ENCODE measurements at regions not wholly inside any gene's neighbourhood (a gene's known extent, or its start where the extent isn't known, plus 50 kb on each side); places are given as distances from the start of the nearest gene placed in this dataset.

GRCh38 chr16:54632322-54633220 is 298.1 kb upstream of the IRX5 start:
- TF ChIP-seq EP300 (IDR thresholded peaks at IDR 0.05; ENCODE audit: borderline replicate concordance) (no peak), TEAD4 (IDR thresholded peaks at IDR 0.05) (no peak), ZBTB7A (IDR thresholded peaks at IDR 0.05; ENCODE audit: low read depth) (no peak), TAF1 (IDR thresholded peaks at IDR 0.05; ENCODE audit: low read depth) (no peak)

DNA sequence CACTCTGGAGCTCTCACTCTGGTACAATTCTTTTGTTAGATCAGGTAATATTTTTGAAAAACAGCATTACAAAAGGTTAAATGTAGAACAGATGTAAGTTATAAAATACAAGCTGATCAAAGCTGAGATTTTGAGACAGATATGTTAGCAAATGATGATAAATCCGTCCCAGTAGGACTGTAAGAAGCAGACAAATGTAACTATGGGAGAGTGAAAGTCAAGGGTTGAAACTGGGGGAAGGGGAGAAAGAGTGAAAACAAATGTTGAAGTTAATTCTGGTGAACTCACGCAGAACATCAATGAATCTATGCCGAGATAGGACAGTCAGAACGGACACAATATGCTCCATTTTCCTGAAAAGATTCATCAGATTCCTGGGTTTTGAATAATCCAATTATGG is 298.9 kb upstream of the IRX5 start:
- TF ChIP-seq NFIC (IDR thresholded peaks at IDR 0.05), result no peak
- TF ChIP-seq CEBPB (IDR thresholded peaks at IDR 0.05), result no peak
- no peak for TF ChIP-seq YY1 (IDR thresholded peaks at IDR 0.05; ENCODE audit: low read depth)
- TF ChIP-seq ZBTB7A (IDR thresholded peaks at IDR 0.05; ENCODE audit: low read depth), result no peak
- TF ChIP-seq, protein P1, sequence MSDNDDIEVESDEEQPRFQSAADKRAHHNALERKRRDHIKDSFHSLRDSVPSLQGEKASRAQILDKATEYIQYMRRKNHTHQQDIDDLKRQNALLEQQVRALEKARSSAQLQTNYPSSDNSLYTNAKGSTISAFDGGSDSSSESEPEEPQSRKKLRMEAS (IDR thresholded peaks at IDR 0.05), result no peak
- TF ChIP-seq RAD21 (IDR thresholded peaks at IDR 0.05; ENCODE audit: low read depth), result no peak
- TF ChIP-seq TEAD4 (IDR thresholded peaks at IDR 0.05), result no peak
- TF ChIP-seq, protein P2, sequence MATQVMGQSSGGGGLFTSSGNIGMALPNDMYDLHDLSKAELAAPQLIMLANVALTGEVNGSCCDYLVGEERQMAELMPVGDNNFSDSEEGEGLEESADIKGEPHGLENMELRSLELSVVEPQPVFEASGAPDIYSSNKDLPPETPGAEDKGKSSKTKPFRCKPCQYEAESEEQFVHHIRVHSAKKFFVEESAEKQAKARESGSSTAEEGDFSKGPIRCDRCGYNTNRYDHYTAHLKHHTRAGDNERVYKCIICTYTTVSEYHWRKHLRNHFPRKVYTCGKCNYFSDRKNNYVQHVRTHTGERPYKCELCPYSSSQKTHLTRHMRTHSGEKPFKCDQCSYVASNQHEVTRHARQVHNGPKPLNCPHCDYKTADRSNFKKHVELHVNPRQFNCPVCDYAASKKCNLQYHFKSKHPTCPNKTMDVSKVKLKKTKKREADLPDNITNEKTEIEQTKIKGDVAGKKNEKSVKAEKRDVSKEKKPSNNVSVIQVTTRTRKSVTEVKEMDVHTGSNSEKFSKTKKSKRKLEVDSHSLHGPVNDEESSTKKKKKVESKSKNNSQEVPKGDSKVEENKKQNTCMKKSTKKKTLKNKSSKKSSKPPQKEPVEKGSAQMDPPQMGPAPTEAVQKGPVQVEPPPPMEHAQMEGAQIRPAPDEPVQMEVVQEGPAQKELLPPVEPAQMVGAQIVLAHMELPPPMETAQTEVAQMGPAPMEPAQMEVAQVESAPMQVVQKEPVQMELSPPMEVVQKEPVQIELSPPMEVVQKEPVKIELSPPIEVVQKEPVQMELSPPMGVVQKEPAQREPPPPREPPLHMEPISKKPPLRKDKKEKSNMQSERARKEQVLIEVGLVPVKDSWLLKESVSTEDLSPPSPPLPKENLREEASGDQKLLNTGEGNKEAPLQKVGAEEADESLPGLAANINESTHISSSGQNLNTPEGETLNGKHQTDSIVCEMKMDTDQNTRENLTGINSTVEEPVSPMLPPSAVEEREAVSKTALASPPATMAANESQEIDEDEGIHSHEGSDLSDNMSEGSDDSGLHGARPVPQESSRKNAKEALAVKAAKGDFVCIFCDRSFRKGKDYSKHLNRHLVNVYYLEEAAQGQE (IDR thresholded peaks at IDR 0.05; ENCODE audit: low read depth), result no peak
- no peak for TF ChIP-seq TCF12 (IDR thresholded peaks at IDR 0.05; ENCODE audit: low read depth)
- TF ChIP-seq FOXM1 (IDR thresholded peaks at IDR 0.05; ENCODE audit: borderline replicate concordance, low read depth), result no peak
- TF ChIP-seq USF1 (IDR thresholded peaks at IDR 0.05), result no peak
- no peak for TF ChIP-seq EP300 (IDR thresholded peaks at IDR 0.05; ENCODE audit: borderline replicate concordance)

DNA sequence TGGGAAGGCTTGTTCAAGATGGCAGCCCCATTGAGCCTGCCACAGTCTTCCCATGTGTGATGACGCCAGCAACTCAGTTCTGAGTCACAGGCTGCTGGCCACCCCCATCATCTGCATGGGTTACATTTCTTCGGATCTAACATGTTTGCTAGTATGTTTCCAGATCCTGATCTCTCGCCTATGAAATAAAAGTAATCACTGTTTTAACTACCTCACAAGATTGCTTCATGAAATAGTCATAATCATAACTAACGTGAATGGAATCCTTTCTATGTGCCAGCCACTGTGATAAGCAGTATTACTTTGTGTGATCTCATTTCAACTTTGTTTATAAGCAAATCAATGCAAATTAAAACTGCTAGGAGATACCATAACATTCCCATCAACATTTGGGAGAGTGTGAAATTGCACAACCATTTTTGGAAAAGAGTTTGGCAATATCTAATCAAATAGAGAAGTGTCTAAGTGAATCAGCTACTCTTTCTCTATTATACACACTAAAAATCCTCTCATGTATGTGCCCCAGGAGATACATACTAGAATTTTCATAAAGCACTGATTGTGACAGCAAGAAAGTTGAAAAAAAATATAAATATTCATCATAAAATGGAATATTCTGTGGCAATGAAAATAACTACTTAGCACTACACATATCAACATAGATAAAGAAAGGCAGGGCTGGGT is 300.2 kb upstream of the IRX5 start:
- TF ChIP-seq, protein P1 (IDR thresholded peaks at IDR 0.05), result no peak
- TF ChIP-seq EP300 (IDR thresholded peaks at IDR 0.05; ENCODE audit: borderline replicate concordance) (no peak), YY1 (IDR thresholded peaks at IDR 0.05; ENCODE audit: low read depth) (no peak), FOXM1 (IDR thresholded peaks at IDR 0.05; ENCODE audit: borderline replicate concordance, low read depth) (no peak), ZBTB7A (IDR thresholded peaks at IDR 0.05; ENCODE audit: low read depth) (no peak), CEBPB (IDR thresholded peaks at IDR 0.05) (no peak), CREB1 (IDR thresholded peaks at IDR 0.05; ENCODE audit: low read depth) (no peak), TAF1 (IDR thresholded peaks at IDR 0.05; ENCODE audit: low read depth) (no peak), TCF12 (IDR thresholded peaks at IDR 0.05; ENCODE audit: low read depth) (no peak), TEAD4 (IDR thresholded peaks at IDR 0.05) (no peak), RAD21 (IDR thresholded peaks at IDR 0.05; ENCODE audit: low read depth) (no peak), USF1 (IDR thresholded peaks at IDR 0.05) (no peak), EGR1 (IDR thresholded peaks at IDR 0.05) (no peak), NFIC (IDR thresholded peaks at IDR 0.05) (no peak)
- TF ChIP-seq, protein P2 (IDR thresholded peaks at IDR 0.05; ENCODE audit: low read depth), result no peak

DNA sequence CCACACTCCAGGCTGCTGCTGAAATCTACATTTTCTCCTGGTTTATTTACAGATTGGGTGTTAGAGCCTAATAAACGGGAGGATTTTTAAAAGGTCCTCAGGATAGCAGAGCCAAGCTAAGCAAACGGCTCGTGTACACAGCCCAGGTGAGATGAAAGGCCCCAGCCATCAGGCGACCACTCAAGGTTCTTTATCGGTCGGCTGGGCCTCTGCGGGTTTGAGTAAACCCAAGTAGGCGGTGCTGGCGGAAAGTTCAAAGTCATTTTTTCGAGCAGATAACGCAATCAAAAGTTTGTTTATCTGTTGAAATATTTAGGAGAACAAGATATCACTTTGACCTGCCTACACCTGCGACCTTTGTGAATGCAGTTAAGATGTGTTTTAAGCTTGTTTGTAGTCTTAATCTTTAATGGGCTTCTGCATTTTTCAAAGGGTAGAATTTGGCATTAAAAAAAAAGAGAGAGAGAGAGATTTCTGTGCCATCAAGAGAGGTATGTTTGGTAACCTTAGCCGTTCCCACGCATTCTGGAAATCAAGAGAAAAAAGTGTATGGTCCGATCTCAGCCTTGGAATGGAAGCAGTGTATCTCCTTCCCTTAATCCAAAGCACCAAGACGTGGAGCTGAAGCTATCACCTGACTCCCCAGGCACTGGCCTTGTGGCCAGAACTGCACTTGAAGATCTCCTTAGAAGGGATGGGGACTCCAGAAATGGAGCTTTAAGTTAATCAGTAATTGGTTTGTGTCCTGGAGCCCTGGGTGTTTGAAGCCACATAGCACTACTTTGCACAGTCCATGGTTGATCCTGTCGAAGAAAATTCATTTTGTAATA is 301.7 kb upstream of the IRX5 start:
- TF ChIP-seq, protein P2 (IDR thresholded peaks at IDR 0.05; ENCODE audit: low read depth), result no peak
- TF ChIP-seq TCF12 (IDR thresholded peaks at IDR 0.05; ENCODE audit: low read depth) (no peak), TEAD4 (IDR thresholded peaks at IDR 0.05) (no peak), FOXM1 (IDR thresholded peaks at IDR 0.05; ENCODE audit: borderline replicate concordance, low read depth) (no peak), RAD21 (IDR thresholded peaks at IDR 0.05; ENCODE audit: low read depth) (no peak), USF1 (IDR thresholded peaks at IDR 0.05) (no peak), EP300 (IDR thresholded peaks at IDR 0.05; ENCODE audit: borderline replicate concordance) (no peak), NFIC (IDR thresholded peaks at IDR 0.05) (no peak), EGR1 (IDR thresholded peaks at IDR 0.05) (no peak), CEBPB (IDR thresholded peaks at IDR 0.05) (no peak), ZBTB7A (IDR thresholded peaks at IDR 0.05; ENCODE audit: low read depth) (no peak), TAF1 (IDR thresholded peaks at IDR 0.05; ENCODE audit: low read depth) (no peak), CREB1 (IDR thresholded peaks at IDR 0.05; ENCODE audit: low read depth) (no peak), YY1 (IDR thresholded peaks at IDR 0.05; ENCODE audit: low read depth) (no peak)
- TF ChIP-seq, protein P1 (IDR thresholded peaks at IDR 0.05), result no peak
